ENCODE measurements at regions not wholly inside any gene's neighbourhood (a gene's known extent, or its start where the extent isn't known, plus 50 kb on each side); places are given as distances from the start of the nearest gene placed in this dataset.

DNA sequence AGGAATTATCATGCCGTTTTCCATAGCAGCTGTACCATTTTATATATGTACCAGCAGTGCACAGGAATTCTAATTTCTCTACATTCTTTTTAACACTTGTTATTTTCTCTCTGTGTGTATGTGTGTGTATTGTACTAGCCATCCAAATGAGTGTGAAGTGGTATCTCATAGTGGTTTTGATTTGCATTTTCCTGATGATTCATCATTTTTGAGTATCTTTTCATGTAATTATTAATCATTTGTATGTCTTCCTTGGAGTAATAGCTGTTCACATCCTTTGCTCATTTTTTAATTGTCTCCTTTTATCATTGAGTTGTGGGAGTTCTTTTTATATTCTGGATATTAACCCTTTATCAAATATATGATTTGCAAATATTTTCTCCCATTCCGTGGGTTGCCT lies 95.6 kb upstream of the MANSC4 start:
- H3K4me1 ChIP-seq (ENCODE audit: insufficient read depth, low read length): no peaks in the 10 kb centered on the region
- no peaks in the 10 kb centered on the region for H3K27me3 ChIP-seq (ENCODE audit: control insufficient read depth in 1 of 2, insufficient read depth in 2 of 2, low read length in 2 of 2)
- ChIA-PET POLR2A (no interaction called here), CTCF (ENCODE audit: low intra/inter-chr PET ratio, low total read pairs) (no interaction called here)
- FAIRE-seq (no peak), ATAC-seq (no peak), DNase-seq (ENCODE audit: low spot score) (no peak)
- H4K20me1 ChIP-seq (ENCODE audit: insufficient read depth, low read length): no peaks in the 10 kb centered on the region
- H3K4me2 ChIP-seq (ENCODE audit: low read depth, low read length): no peak overlapping the region
- no peaks in the 10 kb centered on the region for H3K36me3 ChIP-seq (replicated peaks in 1 of 2; ENCODE audit: control insufficient read depth in 1 of 2, insufficient read depth in 2 of 2, low read length in 2 of 2)
- H3K79me2 ChIP-seq (ENCODE audit: insufficient read depth, low read length): no peaks in the 10 kb centered on the region
- intact Hi-C loops (cut with micrococcal nuclease; ENCODE audit: unreplicated experiment) (no loop called here), in situ Hi-C loops (cut with HindIII; ENCODE audit: extremely low pct_ligation_motif_present, low pct_unique_long_range_greater_than_20kb) (no loop called here)
- H3K27ac ChIP-seq (ENCODE audit: extremely low read length, insufficient read depth, low read length): no peak overlapping the region
- peak; percentile 67 to 81; a peak in 3 of 4 replicates for TF ChIP-seq MAFK (conservative IDR thresholded peaks at IDR 0.05 in 1 of 2, IDR thresholded peaks at IDR 0.05 in 1 of 2; ENCODE audit: low read length in 2 of 2)
- TF ChIP-seq BRCA1 (CRISPR knock-in tag; IDR thresholded peaks at IDR 0.05): no peak
- TF ChIP-seq, protein P1, sequence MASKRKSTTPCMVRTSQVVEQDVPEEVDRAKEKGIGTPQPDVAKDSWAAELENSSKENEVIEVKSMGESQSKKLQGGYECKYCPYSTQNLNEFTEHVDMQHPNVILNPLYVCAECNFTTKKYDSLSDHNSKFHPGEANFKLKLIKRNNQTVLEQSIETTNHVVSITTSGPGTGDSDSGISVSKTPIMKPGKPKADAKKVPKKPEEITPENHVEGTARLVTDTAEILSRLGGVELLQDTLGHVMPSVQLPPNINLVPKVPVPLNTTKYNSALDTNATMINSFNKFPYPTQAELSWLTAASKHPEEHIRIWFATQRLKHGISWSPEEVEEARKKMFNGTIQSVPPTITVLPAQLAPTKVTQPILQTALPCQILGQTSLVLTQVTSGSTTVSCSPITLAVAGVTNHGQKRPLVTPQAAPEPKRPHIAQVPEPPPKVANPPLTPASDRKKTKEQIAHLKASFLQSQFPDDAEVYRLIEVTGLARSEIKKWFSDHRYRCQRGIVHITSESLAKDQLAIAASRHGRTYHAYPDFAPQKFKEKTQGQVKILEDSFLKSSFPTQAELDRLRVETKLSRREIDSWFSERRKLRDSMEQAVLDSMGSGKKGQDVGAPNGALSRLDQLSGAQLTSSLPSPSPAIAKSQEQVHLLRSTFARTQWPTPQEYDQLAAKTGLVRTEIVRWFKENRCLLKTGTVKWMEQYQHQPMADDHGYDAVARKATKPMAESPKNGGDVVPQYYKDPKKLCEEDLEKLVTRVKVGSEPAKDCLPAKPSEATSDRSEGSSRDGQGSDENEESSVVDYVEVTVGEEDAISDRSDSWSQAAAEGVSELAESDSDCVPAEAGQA (IDR thresholded peaks at IDR 0.05; ENCODE audit: low read depth): no peak
- TF ChIP-seq, protein P1 (CRISPR knock-in tag; IDR thresholded peaks at IDR 0.05; ENCODE audit: borderline replicate concordance): no peak
- peak; percentile 67 for TF ChIP-seq MAFF (IDR thresholded peaks at IDR 0.05; ENCODE audit: low read depth, low read length)
- no peak for TF ChIP-seq SIX4 (CRISPR knock-in tag; IDR thresholded peaks at IDR 0.05)
- no peak for TF ChIP-seq ZFYVE20 (CRISPR knock-in tag; IDR thresholded peaks at IDR 0.05; ENCODE audit: borderline replicate concordance, low read depth)
- no peak for TF ChIP-seq MYNN (CRISPR knock-in tag; IDR thresholded peaks at IDR 0.05; ENCODE audit: low read depth)
- TF ChIP-seq ZNF296 (CRISPR knock-in tag; conservative IDR thresholded peaks at IDR 0.05): no peak
- no peak for TF ChIP-seq AGO2 (optimal IDR thresholded peaks at IDR 0.05; ENCODE audit: low read depth, low read length)
- WGBS (ENCODE audit: low lambda C conversion rate): 0% methylated on average over 2 of the region's 2 CpGs
- no peak overlapping the region for H2AFZ ChIP-seq (ENCODE audit: low read length)
- H3K9me3 ChIP-seq (ENCODE audit: low read length): no peaks in the 10 kb centered on the region
- H3K9ac ChIP-seq (ENCODE audit: insufficient read depth, low read depth, low read length): no peak overlapping the region
- no TSS peak for BruUV-seq (replicated peaks)
- H3K4me3 ChIP-seq (replicated peaks in 1 of 3; ENCODE audit: insufficient read depth in 1 of 3, low read depth in 2 of 3, low read length in 3 of 3): no peak overlapping the region

All from HepG2 (cell line).